Activated CD4-positive, CD25-positive, alpha-beta regulatory T cell treated with anti-CD3 and anti-CD28 coated beads, Interleukin-2, amount 50 U/mL, for 24 hours (primary cell): ENCODE measurements at regions not wholly inside any gene's neighbourhood (a gene's known extent, or its start where the extent isn't known, plus 50 kb on each side); places are given as distances from the start of the nearest gene placed in this dataset.

Experiments
- ATAC-seq, 2 donors: fragments of 150-1000 bp; cut with Tn5 transposase; one replicate each; pipeline ENCODE4 v1.10.0; 2021; ENCODE audit warnings: mild to moderate bottlenecking in 1 of 2, moderate library complexity in 1 of 2

- no peak for ATAC-seq
These were observed 225.9 kb downstream of the WDR11 start for GRCh38 chr10:121076776-121077715.

- ATAC-seq = no peak
These were observed 226.9 kb downstream of the WDR11 start for GRCh38 chr10:121078036-121078435.

- ATAC-seq = no peak
These were observed 227.5 kb downstream of the WDR11 start for GRCh38 chr10:121078672-121079102.

GRCh38 chr10:121079226-121079625 lies 228.1 kb downstream of the WDR11 start:
- ATAC-seq = no peak

GRCh38 chr10:121080281-121080891 lies 229.2 kb downstream of the WDR11 start:
- ATAC-seq = no peak

GRCh38 chr10:121081306-121081705 lies 230.1 kb downstream of the WDR11 start:
- ATAC-seq = no peak

GRCh38 chr10:121082984-121083383 lies 231.8 kb downstream of the WDR11 start:
- no peak for ATAC-seq

- no peak for ATAC-seq
These were observed 233.0 kb downstream of the WDR11 start for GRCh38 chr10:121084016-121084674.

- no peak for ATAC-seq
These were observed 233.5 kb downstream of the WDR11 start for GRCh38 chr10:121084675-121085070.

- ATAC-seq = no peak
These were observed 234.2 kb downstream of the WDR11 start for GRCh38 chr10:121085367-121085766.

- no peak for ATAC-seq
These were observed 236.0 kb downstream of the WDR11 start for GRCh38 chr10:121087129-121087528.

GRCh38 chr10:121087688-121088087 lies 236.5 kb downstream of the WDR11 start:
- no peak for ATAC-seq

GRCh38 chr10:121088524-121088923 lies 237.4 kb downstream of the WDR11 start:
- ATAC-seq = no peak

- no peak for ATAC-seq
These were observed 238.3 kb downstream of the WDR11 start for GRCh38 chr10:121089434-121089833.

GRCh38 chr10:121091961-121092719 lies 241.0 kb downstream of the WDR11 start:
- no peak for ATAC-seq

GRCh38 chr10:121092720-121093095 lies 241.5 kb downstream of the WDR11 start:
- no peak for ATAC-seq

GRCh38 chr10:121096617-121097431 lies 245.7 kb downstream of the WDR11 start:
- ATAC-seq = no peak

GRCh38 chr10:121098211-121098610 lies 247.0 kb downstream of the WDR11 start:
- ATAC-seq = no peak

GRCh38 chr10:121098751-121099150 lies 247.6 kb downstream of the WDR11 start:
- ATAC-seq = no peak

GRCh38 chr10:121099181-121099580 lies 248.0 kb downstream of the WDR11 start:
- no peak for ATAC-seq

GRCh38 chr10:121099592-121099991 lies 248.4 kb downstream of the WDR11 start:
- ATAC-seq = no peak

GRCh38 chr10:121101561-121101960 lies 250.4 kb downstream of the WDR11 start:
- ATAC-seq = no peak
